ENCODE measurements at regions not wholly inside any gene's neighbourhood (a gene's known extent, or its start where the extent isn't known, plus 50 kb on each side); places are given as distances from the start of the nearest gene placed in this dataset.

- TF ChIP-seq EZH2 (IDR thresholded peaks at IDR 0.05; ENCODE audit: insufficient read depth, poor library complexity, severe bottlenecking) (no peak), EZH2phosphoT487 (IDR thresholded peaks at IDR 0.05; ENCODE audit: insufficient read depth, low read depth) (no peak)
Measured at GRCh38 chr3:180762866-180763265, 83.6 kb upstream of the CCDC39 start.
